ENCODE measurements at regions not wholly inside any gene's neighbourhood (a gene's known extent, or its start where the extent isn't known, plus 50 kb on each side); places are given as distances from the start of the nearest gene placed in this dataset.
"Not testable (repeated sequence)": the region's sequence is repeated elsewhere in the genome, so short reads cannot be mapped to it uniquely, and the experiment has no call there.

GRCh38 chr14:105588236-105588860 lies 62.0 kb downstream of the TMEM121 start:
- no peak overlapping the region for H3K27ac ChIP-seq (replicated peaks)
- intact Hi-C loops (cut with micrococcal nuclease): no loop called here
- no peaks in the 10 kb centered on the region for H3K27me3 ChIP-seq (ENCODE audit: low read depth)
- H3K9me3 ChIP-seq (replicated peaks): no peaks in the 10 kb centered on the region
- H3K36me3 ChIP-seq: no peaks in the 10 kb centered on the region
- no peak overlapping the region for H3K4me3 ChIP-seq
- DNase-seq: no peak
- no peak for TF ChIP-seq CTCF (IDR thresholded peaks at IDR 0.05; ENCODE audit: borderline replicate concordance)
- no peaks in the 10 kb centered on the region for H3K4me1 ChIP-seq

GRCh38 chr14:105589161-105589925 lies 63.0 kb downstream of the TMEM121 start:
- no peak for TF ChIP-seq CTCF (IDR thresholded peaks at IDR 0.05; ENCODE audit: borderline replicate concordance)
- H3K9me3 ChIP-seq (replicated peaks): no peaks in the 10 kb centered on the region
- intact Hi-C loops (cut with micrococcal nuclease): no loop called here
- no peak for DNase-seq
- no peaks in the 10 kb centered on the region for H3K4me1 ChIP-seq
- no peaks in the 10 kb centered on the region for H3K27me3 ChIP-seq (ENCODE audit: low read depth)
- H3K27ac ChIP-seq (replicated peaks): no peak overlapping the region
- H3K36me3 ChIP-seq: no peaks in the 10 kb centered on the region
- no peak overlapping the region for H3K4me3 ChIP-seq

- H3K36me3 ChIP-seq; intact Hi-C loops (cut with micrococcal nuclease); H3K9me3 ChIP-seq (replicated peaks); H3K4me1 ChIP-seq; H3K27ac ChIP-seq (replicated peaks); H3K4me3 ChIP-seq; DNase-seq; H3K27me3 ChIP-seq (ENCODE audit: low read depth): not testable (repeated sequence)
Observed at GRCh38 chr14:105589926-105590185, 63.5 kb downstream of the TMEM121 start.

- Histone ChIP-seq H3K27ac (replicated peaks) (no peak overlapping the region), H3K9me3 (replicated peaks) (no peaks in the 10 kb centered on the region), H3K36me3 (no peaks in the 10 kb centered on the region), H3K4me3 (no peak overlapping the region), H3K4me1 (no peaks in the 10 kb centered on the region), H3K27me3 (ENCODE audit: low read depth) (no peaks in the 10 kb centered on the region)
- intact Hi-C loops (cut with micrococcal nuclease): no loop called here
- no peak for TF ChIP-seq CTCF (IDR thresholded peaks at IDR 0.05; ENCODE audit: borderline replicate concordance)
- no peak for DNase-seq
Observed at GRCh38 chr14:105591052-105591451, 64.7 kb downstream of the TMEM121 start.

- H3K4me3 ChIP-seq; H3K27ac ChIP-seq (replicated peaks); H3K36me3 ChIP-seq; H3K27me3 ChIP-seq (ENCODE audit: low read depth); H3K4me1 ChIP-seq; H3K9me3 ChIP-seq (replicated peaks); DNase-seq; intact Hi-C loops (cut with micrococcal nuclease): not testable (repeated sequence)
Observed at GRCh38 chr14:105591792-105592341, 65.5 kb downstream of the TMEM121 start.

GRCh38 chr14:105592646-105593045 lies 66.3 kb downstream of the TMEM121 start:
- H3K4me1 ChIP-seq; H3K9me3 ChIP-seq (replicated peaks); H3K27me3 ChIP-seq (ENCODE audit: low read depth); H3K4me3 ChIP-seq; H3K27ac ChIP-seq (replicated peaks); H3K36me3 ChIP-seq; DNase-seq; intact Hi-C loops (cut with micrococcal nuclease): not testable (repeated sequence)

- H3K27ac ChIP-seq (replicated peaks); H3K27me3 ChIP-seq (ENCODE audit: low read depth); intact Hi-C loops (cut with micrococcal nuclease); H3K9me3 ChIP-seq (replicated peaks); H3K36me3 ChIP-seq; DNase-seq; H3K4me1 ChIP-seq; H3K4me3 ChIP-seq: not testable (repeated sequence)
Observed at GRCh38 chr14:105595346-105595745, 69.0 kb downstream of the TMEM121 start.

- H3K36me3 ChIP-seq; H3K4me1 ChIP-seq; intact Hi-C loops (cut with micrococcal nuclease); DNase-seq; H3K27me3 ChIP-seq (ENCODE audit: low read depth); H3K4me3 ChIP-seq; H3K27ac ChIP-seq (replicated peaks); H3K9me3 ChIP-seq (replicated peaks): not testable (repeated sequence)
Observed at GRCh38 chr14:105596374-105596773, 70.0 kb downstream of the TMEM121 start.

- H3K9me3 ChIP-seq (replicated peaks); intact Hi-C loops (cut with micrococcal nuclease); H3K4me3 ChIP-seq; H3K4me1 ChIP-seq; DNase-seq; H3K27me3 ChIP-seq (ENCODE audit: low read depth); H3K36me3 ChIP-seq; H3K27ac ChIP-seq (replicated peaks): not testable (repeated sequence)
Observed at GRCh38 chr14:105598040-105598763, 71.8 kb downstream of the TMEM121 start.

- intact Hi-C loops (cut with micrococcal nuclease); H3K27me3 ChIP-seq (ENCODE audit: low read depth); H3K4me1 ChIP-seq; H3K36me3 ChIP-seq; H3K4me3 ChIP-seq; H3K9me3 ChIP-seq (replicated peaks); H3K27ac ChIP-seq (replicated peaks); DNase-seq: not testable (repeated sequence)
Observed at GRCh38 chr14:105598925-105599586, 72.7 kb downstream of the TMEM121 start.
